Ovary (tissue), 3 donors: ENCODE measurements at regions not wholly inside any gene's neighbourhood (a gene's known extent, or its start where the extent isn't known, plus 50 kb on each side); places are given as distances from the start of the nearest gene placed in this dataset.

Experiments
- POLR2A ChIP-seq: fragments of 450-650 bp; IDR thresholded peaks from one replicate; pipeline ENCODE4 v1.6.1; 2017; ENCODE audit warnings: antibody characterized with exemption, mild to moderate bottlenecking, moderate library complexity
- TF ChIP-seq, protein P1 (sequence below), 3 donors: fragments of 450-650 bp in 2 of 3; fragments of 200-600 bp in 1 of 3; IDR thresholded peaks; one replicate each; pipeline versions ENCODE4 v1.5.1 to v1.8.0; 2016 to 2022; ENCODE audit warnings: antibody characterized with exemption in 3 of 3, mild to moderate bottlenecking in 1 of 3
- donor health status: DM: no; HTN: no; CAD: no.

DNA sequence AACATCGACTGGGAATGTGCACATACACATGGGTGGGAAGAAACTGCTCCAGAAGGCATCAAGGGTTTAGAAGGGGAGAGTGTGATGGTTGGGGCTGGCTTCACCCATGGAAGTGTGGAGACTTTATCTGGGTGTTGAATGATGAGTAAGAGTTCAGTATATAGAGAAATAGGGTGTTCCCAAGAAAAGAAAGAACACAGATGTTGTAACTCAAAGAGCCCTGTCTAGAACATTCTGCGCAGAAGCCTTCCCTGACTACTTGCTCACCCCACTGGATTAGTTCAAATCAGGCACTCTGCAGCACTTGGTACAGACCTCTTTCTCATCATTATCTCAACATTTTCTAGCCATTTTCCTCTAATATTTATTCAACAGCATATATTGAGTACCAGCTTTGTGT lies 491.7 kb downstream of the SNAPC1 start:
- no peak for TF ChIP-seq POLR2A
- TF ChIP-seq, protein P1, sequence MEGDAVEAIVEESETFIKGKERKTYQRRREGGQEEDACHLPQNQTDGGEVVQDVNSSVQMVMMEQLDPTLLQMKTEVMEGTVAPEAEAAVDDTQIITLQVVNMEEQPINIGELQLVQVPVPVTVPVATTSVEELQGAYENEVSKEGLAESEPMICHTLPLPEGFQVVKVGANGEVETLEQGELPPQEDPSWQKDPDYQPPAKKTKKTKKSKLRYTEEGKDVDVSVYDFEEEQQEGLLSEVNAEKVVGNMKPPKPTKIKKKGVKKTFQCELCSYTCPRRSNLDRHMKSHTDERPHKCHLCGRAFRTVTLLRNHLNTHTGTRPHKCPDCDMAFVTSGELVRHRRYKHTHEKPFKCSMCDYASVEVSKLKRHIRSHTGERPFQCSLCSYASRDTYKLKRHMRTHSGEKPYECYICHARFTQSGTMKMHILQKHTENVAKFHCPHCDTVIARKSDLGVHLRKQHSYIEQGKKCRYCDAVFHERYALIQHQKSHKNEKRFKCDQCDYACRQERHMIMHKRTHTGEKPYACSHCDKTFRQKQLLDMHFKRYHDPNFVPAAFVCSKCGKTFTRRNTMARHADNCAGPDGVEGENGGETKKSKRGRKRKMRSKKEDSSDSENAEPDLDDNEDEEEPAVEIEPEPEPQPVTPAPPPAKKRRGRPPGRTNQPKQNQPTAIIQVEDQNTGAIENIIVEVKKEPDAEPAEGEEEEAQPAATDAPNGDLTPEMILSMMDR (IDR thresholded peaks at IDR 0.05) = no peak
